Lower leg skin (tissue), 3 donors: ENCODE measurements at regions not wholly inside any gene's neighbourhood (a gene's known extent, or its start where the extent isn't known, plus 50 kb on each side); places are given as distances from the start of the nearest gene placed in this dataset.

Experiments used
- CTCF ChIP-seq, 3 donors: fragments of 450-650 bp; IDR thresholded peaks; one replicate each; pipeline ENCODE4 v1.5.1; 2016; ENCODE audit warnings: antibody characterized with exemption in 3 of 3, mild to moderate bottlenecking in 3 of 3, moderate library complexity in 2 of 3
- POLR2A ChIP-seq, 2 donors: fragments of 450-650 bp; IDR thresholded peaks; one replicate each; pipeline ENCODE4 v1.6.1; 2016 to 2017; ENCODE audit warnings: antibody characterized with exemption in 2 of 2, mild to moderate bottlenecking in 1 of 2, moderate library complexity in 1 of 2

DNA sequence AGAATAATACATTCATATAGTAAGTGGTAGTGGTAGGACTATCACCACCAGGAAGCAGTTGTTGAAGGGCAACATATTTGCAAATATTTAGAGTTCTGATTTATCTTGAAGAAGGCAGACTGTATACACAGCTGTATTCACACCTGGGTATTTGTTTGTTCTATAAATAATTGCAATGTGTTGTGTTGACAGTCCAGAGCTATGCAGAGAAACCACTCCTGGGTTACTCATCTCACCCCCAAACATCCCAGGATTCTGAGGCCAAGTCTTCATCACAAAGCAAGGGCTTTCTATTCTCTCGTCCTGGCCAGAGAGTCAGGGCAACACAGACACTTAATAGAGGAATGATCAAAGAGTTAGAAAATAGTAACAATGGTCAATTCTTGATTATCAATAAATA lies 102.1 kb upstream of the FAT3 start:
- TF ChIP-seq CTCF (IDR thresholded peaks at IDR 0.05) (no peak), POLR2A (IDR thresholded peaks at IDR 0.05) (no peak)
